ENCODE measurements at regions not wholly inside any gene's neighbourhood (a gene's known extent, or its start where the extent isn't known, plus 50 kb on each side); places are given as distances from the start of the nearest gene placed in this dataset.
A peak's percentile ranks its signal among the peaks of the same experiment; 100 is the strongest.

DNA sequence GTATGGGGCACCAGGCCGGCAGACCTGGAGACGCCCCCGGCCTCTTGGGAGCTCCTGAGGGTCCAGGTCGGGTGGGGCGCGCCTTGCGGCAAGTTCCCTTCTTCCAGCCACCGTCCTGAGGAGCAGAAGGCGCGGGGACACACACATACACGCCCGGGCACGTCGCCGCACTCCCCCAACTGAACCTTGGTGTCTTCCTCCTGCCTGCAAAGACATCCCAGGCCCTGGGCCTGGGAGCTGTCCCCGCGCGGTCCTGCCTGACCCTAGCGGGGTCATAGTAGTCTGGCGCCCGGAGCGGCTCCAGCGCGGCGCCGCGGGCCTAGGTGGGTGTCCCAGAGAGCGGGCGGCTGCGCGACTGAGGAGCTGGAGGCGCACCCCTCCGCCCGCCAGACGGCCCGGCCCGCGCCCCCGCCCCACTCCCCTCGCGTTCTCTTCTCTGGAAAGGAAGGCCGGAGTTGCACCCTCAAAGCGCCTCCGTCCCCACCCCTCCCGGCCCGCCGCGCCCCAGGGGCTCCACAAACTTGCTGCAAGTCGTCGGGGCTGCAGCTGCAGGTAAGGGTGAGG is 185.9 kb upstream of the LINGO1 start:
- TF ChIP-seq, protein P1, sequence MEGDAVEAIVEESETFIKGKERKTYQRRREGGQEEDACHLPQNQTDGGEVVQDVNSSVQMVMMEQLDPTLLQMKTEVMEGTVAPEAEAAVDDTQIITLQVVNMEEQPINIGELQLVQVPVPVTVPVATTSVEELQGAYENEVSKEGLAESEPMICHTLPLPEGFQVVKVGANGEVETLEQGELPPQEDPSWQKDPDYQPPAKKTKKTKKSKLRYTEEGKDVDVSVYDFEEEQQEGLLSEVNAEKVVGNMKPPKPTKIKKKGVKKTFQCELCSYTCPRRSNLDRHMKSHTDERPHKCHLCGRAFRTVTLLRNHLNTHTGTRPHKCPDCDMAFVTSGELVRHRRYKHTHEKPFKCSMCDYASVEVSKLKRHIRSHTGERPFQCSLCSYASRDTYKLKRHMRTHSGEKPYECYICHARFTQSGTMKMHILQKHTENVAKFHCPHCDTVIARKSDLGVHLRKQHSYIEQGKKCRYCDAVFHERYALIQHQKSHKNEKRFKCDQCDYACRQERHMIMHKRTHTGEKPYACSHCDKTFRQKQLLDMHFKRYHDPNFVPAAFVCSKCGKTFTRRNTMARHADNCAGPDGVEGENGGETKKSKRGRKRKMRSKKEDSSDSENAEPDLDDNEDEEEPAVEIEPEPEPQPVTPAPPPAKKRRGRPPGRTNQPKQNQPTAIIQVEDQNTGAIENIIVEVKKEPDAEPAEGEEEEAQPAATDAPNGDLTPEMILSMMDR (IDR thresholded peaks at IDR 0.05): no peak
- no peak for TF ChIP-seq POLR2A (IDR thresholded peaks at IDR 0.05)
- H3K9me3 ChIP-seq: no peaks in the 10 kb centered on the region
- H3K36me3 ChIP-seq: no peaks in the 10 kb centered on the region
- no peak overlapping the region for H3K27ac ChIP-seq
- WGBS, 4 donors: 11 to 17% (median 13%) methylated on average over 12 to 50 of the region's 50 CpGs
- no peak for ATAC-seq
- H3K4me1 ChIP-seq: peaks cover 0 to 23% (median 0%) of the 10 kb centered on the region in 12 donors
- peak overlapping the region in 4 of 12 donors; percentile 2 to 51 (median 46) for H3K4me3 ChIP-seq
- DNase-seq: no peak
- H3K27me3 ChIP-seq: peaks cover 26 to 69% (median 39%) of the 10 kb centered on the region in 9 donors
- intact Hi-C loops (cut with DNase I): loop anchor here in 1 of 10 donors (5.0 kb wide), 1 partner anchor 181 kb away; no protein-coding TSS in a partner anchor

DNA sequence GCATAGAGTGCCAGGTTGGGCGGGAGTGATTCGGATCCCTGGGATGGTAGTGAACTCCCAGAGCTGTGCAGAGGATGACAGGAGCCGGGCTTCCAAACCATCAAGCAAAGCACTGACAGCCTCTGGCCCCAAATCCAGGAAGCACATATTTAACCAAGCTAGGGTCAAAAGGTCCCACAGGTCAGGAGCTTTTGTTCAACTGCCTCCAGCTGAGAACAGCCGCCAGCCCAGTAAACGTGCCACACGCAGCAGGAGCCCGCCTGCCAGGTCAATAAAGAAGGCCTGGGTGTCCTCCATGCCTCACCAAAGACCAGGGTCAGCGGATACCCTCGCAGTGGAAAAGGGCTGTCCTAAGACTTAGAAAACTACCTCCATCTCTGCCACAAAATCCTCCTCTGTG is 184.7 kb upstream of the LINGO1 start:
- peaks cover 0 to 23% (median 0%) of the 10 kb centered on the region in 12 donors for H3K4me1 ChIP-seq
- no peak overlapping the region for H3K27ac ChIP-seq
- no peaks in the 10 kb centered on the region for H3K9me3 ChIP-seq
- 78 to 97% (median 88%) methylated on average over 7 to 9 of the region's 9 CpGs for WGBS, 4 donors
- intact Hi-C loops (cut with DNase I): loop anchor here in 1 of 10 donors (5.0 kb wide), 1 partner anchor 180 kb away; no protein-coding TSS in a partner anchor
- DNase-seq (no peak), ATAC-seq (no peak)
- H3K4me3 ChIP-seq: no peak overlapping the region
- H3K27me3 ChIP-seq: peaks cover 26 to 68% (median 37%) of the 10 kb centered on the region in 9 donors
- TF ChIP-seq, protein P1 (IDR thresholded peaks at IDR 0.05): no peak
- no peak for TF ChIP-seq POLR2A (IDR thresholded peaks at IDR 0.05)
- no peaks in the 10 kb centered on the region for H3K36me3 ChIP-seq

DNA sequence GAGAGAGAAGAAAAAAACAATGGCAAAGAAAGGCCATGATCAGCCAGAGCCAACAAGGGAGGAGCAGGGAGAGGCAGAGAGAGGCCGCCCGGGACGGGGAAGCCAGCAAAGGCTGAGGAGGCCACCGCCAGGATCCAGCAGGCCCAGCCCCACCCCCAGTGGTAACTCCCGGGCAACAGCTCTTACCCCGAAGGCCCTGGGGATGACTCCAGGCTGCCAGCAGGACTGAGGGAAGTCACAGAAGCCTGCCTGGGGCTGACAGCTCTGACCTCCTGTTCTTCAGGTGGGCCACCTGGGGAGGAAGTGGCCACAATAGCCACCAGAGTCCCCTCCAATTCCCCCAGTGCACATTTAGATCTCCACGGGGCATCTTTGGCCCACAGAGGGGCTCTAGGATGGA is 184.3 kb upstream of the LINGO1 start:
- Histone ChIP-seq H3K27me3 (peaks cover 26 to 67% (median 34%) of the 10 kb centered on the region in 9 donors), H3K4me1 (peaks cover 0 to 23% (median 0%) of the 10 kb centered on the region in 12 donors), H3K9me3 (no peaks in the 10 kb centered on the region), H3K36me3 (no peaks in the 10 kb centered on the region), H3K27ac (no peak overlapping the region), H3K4me3 (no peak overlapping the region)
- no peak for TF ChIP-seq POLR2A (IDR thresholded peaks at IDR 0.05)
- TF ChIP-seq, protein P1 (IDR thresholded peaks at IDR 0.05): no peak
- 61 to 80% (median 73%) methylated on average over 6 to 7 of the region's 7 CpGs for WGBS, 4 donors
- no peak for ATAC-seq
- no peak for DNase-seq
- intact Hi-C loops (cut with DNase I): loop anchor here in 1 of 10 donors (5.0 kb wide), 1 partner anchor 180 kb away; no protein-coding TSS in a partner anchor

DNA sequence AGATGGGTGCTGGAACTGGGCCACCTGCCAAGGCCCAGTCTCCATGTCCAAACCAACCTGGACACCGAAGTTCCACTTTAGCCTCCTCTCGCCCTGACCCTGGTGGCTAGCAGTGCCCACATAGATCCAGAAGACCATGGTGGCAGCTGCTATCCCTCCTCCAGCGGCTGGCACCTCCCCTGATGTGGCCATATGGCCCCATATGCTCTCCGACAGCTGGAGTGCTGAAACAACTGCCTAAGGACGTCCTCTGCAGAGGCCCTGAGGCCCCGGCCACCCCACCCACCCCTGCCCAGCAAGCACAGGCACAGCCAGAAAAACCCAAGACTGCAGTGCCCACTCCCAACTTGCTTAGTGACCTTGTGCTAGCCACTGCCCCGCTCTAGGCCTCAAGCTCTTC is 182.3 kb upstream of the LINGO1 start:
- Histone ChIP-seq H3K27ac (no peak overlapping the region), H3K27me3 (peaks cover 20 to 54% (median 29%) of the 10 kb centered on the region in 9 donors), H3K9me3 (no peaks in the 10 kb centered on the region), H3K36me3 (no peaks in the 10 kb centered on the region), H3K4me1 (peaks cover 0 to 17% (median 0%) of the 10 kb centered on the region in 12 donors), H3K4me3 (no peak overlapping the region)
- no peak for ATAC-seq
- no peak for TF ChIP-seq POLR2A (IDR thresholded peaks at IDR 0.05)
- TF ChIP-seq, protein P1 (IDR thresholded peaks at IDR 0.05): no peak
- 84 to 93% (median 88%) methylated on average over 4 to 7 of the region's 7 CpGs for WGBS, 4 donors
- DNase-seq: no peak
- intact Hi-C loops (cut with DNase I): loop anchor here in 1 of 10 donors (5.0 kb wide), 1 partner anchor 178 kb away; no protein-coding TSS in a partner anchor

Measured in heart left ventricle (tissue), 16 donors.